A549 (cell line): ENCODE measurements at regions not wholly inside any gene's neighbourhood (a gene's known extent, or its start where the extent isn't known, plus 50 kb on each side); places are given as distances from the start of the nearest gene placed in this dataset.

ENCODE experiments used
- CHD2 ChIP-seq: fragments of 150-350 bp; IDR thresholded peaks from 2 replicates; pipeline ENCODE4 v1.6.1; 2014; ENCODE audit warnings: low read length; ENCODE audit not compliant: partially characterized antibody
- EP300 ChIP-seq, 2 experiments: fragments of >200 bp; sonication (Bioruptor Twin); formaldehyde crosslinking; IDR thresholded peaks; 2 replicates in 1 of 2; 3 replicates in 1 of 2; pipeline ENCODE4 v1.6.1; 2016 to 2017
- HDAC2 ChIP-seq: fragments of 200-600 bp; sonication (generic); IDR thresholded peaks from 2 replicates; pipeline ENCODE4 v1.6.1; 2016
- HOXB5 ChIP-seq: fragments of 250-450 bp; sonication (Bioruptor Pico); IDR thresholded peaks from 2 replicates; pipeline ENCODE4 v1.5.0; 2020; ENCODE audit warnings: mild to moderate bottlenecking, moderate library complexity
- POLR2A ChIP-seq: IDR thresholded peaks from 2 replicates; pipeline ENCODE4 v1.6.1; 2012; ENCODE audit warnings: mild to moderate bottlenecking, low read length
- RFX5 ChIP-seq: fragments of 450-650 bp; IDR thresholded peaks from 2 replicates; pipeline ENCODE4 v1.7.1; 2014; ENCODE audit warnings: antibody characterized with exemption, mild to moderate bottlenecking, moderate library complexity
- ZFP36 ChIP-seq: fragments of 450-650 bp; IDR thresholded peaks from 2 replicates; pipeline ENCODE4 v1.6.1; 2014; ENCODE audit warnings: borderline replicate concordance; ENCODE audit not compliant: partially characterized antibody
- TF ChIP-seq, protein P1 (sequence below): fragments of >200 bp; sonication (Bioruptor Twin); formaldehyde crosslinking; IDR thresholded peaks from 3 replicates; pipeline ENCODE4 v1.5.1; 2016
- TF ChIP-seq, protein P2 (sequence below): fragments of 200-600 bp; sonication (generic); IDR thresholded peaks from 2 replicates; pipeline ENCODE4 v1.6.1; 2016; ENCODE audit warnings: antibody characterized with exemption, mild to moderate bottlenecking, moderate library complexity

DNA sequence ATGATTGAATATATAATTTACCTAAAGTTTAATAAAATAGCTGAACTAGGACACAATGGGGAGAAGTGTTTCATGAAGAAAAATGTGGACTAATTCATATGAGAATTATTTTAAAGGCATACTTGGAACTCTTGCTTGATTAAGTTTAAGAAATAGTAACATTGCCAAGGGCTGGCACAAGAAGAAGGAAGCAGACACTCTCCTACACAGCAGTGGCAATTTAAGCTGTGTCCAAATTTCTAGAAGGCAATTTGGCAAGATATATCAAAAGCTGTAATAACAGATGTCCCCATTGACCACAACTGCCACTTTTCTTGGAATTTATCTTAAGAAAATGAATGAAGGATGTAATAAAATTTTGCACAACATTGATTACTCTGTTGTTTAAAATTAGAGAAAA lies 209.5 kb upstream of the S100G start:
- TF ChIP-seq POLR2A, result no peak
- TF ChIP-seq, protein P1, sequence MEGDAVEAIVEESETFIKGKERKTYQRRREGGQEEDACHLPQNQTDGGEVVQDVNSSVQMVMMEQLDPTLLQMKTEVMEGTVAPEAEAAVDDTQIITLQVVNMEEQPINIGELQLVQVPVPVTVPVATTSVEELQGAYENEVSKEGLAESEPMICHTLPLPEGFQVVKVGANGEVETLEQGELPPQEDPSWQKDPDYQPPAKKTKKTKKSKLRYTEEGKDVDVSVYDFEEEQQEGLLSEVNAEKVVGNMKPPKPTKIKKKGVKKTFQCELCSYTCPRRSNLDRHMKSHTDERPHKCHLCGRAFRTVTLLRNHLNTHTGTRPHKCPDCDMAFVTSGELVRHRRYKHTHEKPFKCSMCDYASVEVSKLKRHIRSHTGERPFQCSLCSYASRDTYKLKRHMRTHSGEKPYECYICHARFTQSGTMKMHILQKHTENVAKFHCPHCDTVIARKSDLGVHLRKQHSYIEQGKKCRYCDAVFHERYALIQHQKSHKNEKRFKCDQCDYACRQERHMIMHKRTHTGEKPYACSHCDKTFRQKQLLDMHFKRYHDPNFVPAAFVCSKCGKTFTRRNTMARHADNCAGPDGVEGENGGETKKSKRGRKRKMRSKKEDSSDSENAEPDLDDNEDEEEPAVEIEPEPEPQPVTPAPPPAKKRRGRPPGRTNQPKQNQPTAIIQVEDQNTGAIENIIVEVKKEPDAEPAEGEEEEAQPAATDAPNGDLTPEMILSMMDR, result no peak
- no peak for TF ChIP-seq RFX5
- no peak for TF ChIP-seq HDAC2
- TF ChIP-seq, protein P2, sequence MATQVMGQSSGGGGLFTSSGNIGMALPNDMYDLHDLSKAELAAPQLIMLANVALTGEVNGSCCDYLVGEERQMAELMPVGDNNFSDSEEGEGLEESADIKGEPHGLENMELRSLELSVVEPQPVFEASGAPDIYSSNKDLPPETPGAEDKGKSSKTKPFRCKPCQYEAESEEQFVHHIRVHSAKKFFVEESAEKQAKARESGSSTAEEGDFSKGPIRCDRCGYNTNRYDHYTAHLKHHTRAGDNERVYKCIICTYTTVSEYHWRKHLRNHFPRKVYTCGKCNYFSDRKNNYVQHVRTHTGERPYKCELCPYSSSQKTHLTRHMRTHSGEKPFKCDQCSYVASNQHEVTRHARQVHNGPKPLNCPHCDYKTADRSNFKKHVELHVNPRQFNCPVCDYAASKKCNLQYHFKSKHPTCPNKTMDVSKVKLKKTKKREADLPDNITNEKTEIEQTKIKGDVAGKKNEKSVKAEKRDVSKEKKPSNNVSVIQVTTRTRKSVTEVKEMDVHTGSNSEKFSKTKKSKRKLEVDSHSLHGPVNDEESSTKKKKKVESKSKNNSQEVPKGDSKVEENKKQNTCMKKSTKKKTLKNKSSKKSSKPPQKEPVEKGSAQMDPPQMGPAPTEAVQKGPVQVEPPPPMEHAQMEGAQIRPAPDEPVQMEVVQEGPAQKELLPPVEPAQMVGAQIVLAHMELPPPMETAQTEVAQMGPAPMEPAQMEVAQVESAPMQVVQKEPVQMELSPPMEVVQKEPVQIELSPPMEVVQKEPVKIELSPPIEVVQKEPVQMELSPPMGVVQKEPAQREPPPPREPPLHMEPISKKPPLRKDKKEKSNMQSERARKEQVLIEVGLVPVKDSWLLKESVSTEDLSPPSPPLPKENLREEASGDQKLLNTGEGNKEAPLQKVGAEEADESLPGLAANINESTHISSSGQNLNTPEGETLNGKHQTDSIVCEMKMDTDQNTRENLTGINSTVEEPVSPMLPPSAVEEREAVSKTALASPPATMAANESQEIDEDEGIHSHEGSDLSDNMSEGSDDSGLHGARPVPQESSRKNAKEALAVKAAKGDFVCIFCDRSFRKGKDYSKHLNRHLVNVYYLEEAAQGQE, result no peak
- TF ChIP-seq EP300 (IDR thresholded peaks at IDR 0.05), result no peak
- TF ChIP-seq HOXB5 (CRISPR knock-in tag), result no peak
- no peak for TF ChIP-seq CHD2
- TF ChIP-seq ZFP36, result no peak
